ENCODE measurements at regions not wholly inside any gene's neighbourhood (a gene's known extent, or its start where the extent isn't known, plus 50 kb on each side); places are given as distances from the start of the nearest gene placed in this dataset.
A peak's percentile ranks its signal among the peaks of the same experiment; 100 is the strongest.

DNA sequence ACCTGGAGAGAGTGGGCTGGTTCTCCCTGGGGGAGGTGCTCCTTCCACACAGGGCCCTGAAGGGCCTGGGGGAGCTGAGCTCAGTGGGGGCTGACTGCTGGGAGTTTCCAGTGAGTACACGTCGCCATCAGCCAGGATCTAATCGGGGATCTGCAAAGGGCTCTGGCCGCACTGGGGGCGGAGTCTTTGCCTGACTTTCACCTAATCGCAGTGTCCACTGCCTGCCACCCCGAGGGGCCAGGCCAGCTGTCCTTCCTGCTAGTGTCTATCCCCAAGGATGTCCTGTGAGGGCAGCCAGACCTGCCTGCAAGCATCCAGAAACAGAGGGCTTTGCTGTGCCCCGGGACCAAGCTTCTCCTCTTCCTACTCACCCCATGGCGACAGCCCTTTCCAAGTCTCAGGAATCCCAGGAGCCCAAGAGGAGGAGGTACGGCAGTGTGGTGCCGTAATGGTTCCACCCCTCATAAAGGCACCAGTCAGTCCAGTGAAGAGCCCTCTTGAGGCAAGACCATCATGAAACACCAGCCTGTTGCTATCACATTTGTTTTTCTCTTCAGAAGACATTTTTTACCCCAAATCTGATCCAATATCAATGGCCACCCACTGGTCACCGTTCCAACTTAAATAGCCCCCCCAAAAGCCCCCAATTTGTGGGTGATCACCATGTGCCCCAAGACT, 243.1 kb upstream of the ECI2 start (continued):
- TF ChIP-seq MEF2A (IDR thresholded peaks at IDR 0.05; ENCODE audit: control insufficient read depth, low read depth, low read length), result no peak
- TF ChIP-seq, protein P1, sequence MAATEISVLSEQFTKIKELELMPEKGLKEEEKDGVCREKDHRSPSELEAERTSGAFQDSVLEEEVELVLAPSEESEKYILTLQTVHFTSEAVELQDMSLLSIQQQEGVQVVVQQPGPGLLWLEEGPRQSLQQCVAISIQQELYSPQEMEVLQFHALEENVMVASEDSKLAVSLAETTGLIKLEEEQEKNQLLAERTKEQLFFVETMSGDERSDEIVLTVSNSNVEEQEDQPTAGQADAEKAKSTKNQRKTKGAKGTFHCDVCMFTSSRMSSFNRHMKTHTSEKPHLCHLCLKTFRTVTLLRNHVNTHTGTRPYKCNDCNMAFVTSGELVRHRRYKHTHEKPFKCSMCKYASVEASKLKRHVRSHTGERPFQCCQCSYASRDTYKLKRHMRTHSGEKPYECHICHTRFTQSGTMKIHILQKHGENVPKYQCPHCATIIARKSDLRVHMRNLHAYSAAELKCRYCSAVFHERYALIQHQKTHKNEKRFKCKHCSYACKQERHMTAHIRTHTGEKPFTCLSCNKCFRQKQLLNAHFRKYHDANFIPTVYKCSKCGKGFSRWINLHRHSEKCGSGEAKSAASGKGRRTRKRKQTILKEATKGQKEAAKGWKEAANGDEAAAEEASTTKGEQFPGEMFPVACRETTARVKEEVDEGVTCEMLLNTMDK (IDR thresholded peaks at IDR 0.05; ENCODE audit: borderline replicate concordance, insufficient read depth, low read depth, low read length, poor library complexity, severe bottlenecking), result no peak
- peak; percentile 41; the same call in 1 of the 2 replicates for TF ChIP-seq MEF2D (tag; conservative IDR thresholded peaks at IDR 0.05; ENCODE audit: low read depth)
- TF ChIP-seq TGIF2 (CRISPR knock-in tag; IDR thresholded peaks at IDR 0.05), result no peak
- TF ChIP-seq, protein P2, sequence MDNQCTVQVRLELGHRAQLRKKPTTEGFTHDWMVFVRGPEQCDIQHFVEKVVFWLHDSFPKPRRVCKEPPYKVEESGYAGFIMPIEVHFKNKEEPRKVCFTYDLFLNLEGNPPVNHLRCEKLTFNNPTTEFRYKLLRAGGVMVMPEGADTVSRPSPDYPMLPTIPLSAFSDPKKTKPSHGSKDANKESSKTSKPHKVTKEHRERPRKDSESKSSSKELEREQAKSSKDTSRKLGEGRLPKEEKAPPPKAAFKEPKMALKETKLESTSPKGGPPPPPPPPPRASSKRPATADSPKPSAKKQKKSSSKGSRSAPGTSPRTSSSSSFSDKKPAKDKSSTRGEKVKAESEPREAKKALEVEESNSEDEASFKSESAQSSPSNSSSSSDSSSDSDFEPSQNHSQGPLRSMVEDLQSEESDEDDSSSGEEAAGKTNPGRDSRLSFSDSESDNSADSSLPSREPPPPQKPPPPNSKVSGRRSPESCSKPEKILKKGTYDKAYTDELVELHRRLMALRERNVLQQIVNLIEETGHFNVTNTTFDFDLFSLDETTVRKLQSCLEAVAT (IDR thresholded peaks at IDR 0.05), result peak in 1 of 2 experiments; percentile 71; a peak in 1 of 4 replicates
- no peak for TF ChIP-seq ZNF57 (CRISPR knock-in tag; IDR thresholded peaks at IDR 0.05)
- TF ChIP-seq TEAD4 (IDR thresholded peaks at IDR 0.05; ENCODE audit: low read length), result peak; percentile 76
- TF ChIP-seq TEAD4 (CRISPR knock-in tag; IDR thresholded peaks at IDR 0.05; ENCODE audit: borderline replicate concordance), result no peak
- peak; percentile 87 for TF ChIP-seq ZBTB17 (CRISPR knock-in tag; IDR thresholded peaks at IDR 0.05)
- TF ChIP-seq HDAC1 (IDR thresholded peaks at IDR 0.05), result no peak
- TF ChIP-seq NR2F6 (CRISPR knock-in tag; IDR thresholded peaks at IDR 0.05), result no peak
- peak; percentile 65; the same call in 1 of the 2 replicates for TF ChIP-seq SOX6 (IDR thresholded peaks at IDR 0.05)
- TF ChIP-seq NUFIP1 (IDR thresholded peaks at IDR 0.05; ENCODE audit: partially characterized antibody), result no peak
- TF ChIP-seq ELF2 (CRISPR knock-in tag; IDR thresholded peaks at IDR 0.05), result peak; percentile 69
- TF ChIP-seq PML (IDR thresholded peaks at IDR 0.05; ENCODE audit: low read length), result peak; percentile 47; the same call in 1 of the 2 replicates
- TF ChIP-seq ELF1 (tag; IDR thresholded peaks at IDR 0.05), result no peak
- TF ChIP-seq, protein P3, sequence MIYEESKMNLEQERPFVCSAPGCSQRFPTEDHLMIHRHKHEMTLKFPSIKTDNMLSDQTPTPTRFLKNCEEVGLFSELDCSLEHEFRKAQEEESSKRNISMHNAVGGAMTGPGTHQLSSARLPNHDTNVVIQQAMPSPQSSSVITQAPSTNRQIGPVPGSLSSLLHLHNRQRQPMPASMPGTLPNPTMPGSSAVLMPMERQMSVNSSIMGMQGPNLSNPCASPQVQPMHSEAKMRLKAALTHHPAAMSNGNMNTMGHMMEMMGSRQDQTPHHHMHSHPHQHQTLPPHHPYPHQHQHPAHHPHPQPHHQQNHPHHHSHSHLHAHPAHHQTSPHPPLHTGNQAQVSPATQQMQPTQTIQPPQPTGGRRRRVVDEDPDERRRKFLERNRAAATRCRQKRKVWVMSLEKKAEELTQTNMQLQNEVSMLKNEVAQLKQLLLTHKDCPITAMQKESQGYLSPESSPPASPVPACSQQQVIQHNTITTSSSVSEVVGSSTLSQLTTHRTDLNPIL (CRISPR knock-in tag; IDR thresholded peaks at IDR 0.05), result no peak
- peak in 1 of 2 experiments; percentile 42; a peak in 1 of 4 replicates for TF ChIP-seq TRIM24 (IDR thresholded peaks at IDR 0.05)
- TF ChIP-seq, protein P4, sequence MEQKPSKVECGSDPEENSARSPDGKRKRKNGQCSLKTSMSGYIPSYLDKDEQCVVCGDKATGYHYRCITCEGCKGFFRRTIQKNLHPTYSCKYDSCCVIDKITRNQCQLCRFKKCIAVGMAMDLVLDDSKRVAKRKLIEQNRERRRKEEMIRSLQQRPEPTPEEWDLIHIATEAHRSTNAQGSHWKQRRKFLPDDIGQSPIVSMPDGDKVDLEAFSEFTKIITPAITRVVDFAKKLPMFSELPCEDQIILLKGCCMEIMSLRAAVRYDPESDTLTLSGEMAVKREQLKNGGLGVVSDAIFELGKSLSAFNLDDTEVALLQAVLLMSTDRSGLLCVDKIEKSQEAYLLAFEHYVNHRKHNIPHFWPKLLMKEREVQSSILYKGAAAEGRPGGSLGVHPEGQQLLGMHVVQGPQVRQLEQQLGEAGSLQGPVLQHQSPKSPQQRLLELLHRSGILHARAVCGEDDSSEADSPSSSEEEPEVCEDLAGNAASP (IDR thresholded peaks at IDR 0.05), result no peak
- TF ChIP-seq TCF3 (CRISPR knock-in tag; IDR thresholded peaks at IDR 0.05), result peak; percentile 81
- TF ChIP-seq KLF13 (tag; IDR thresholded peaks at IDR 0.05; ENCODE audit: borderline replicate concordance, low read depth), result peak; percentile 30; the same call in 1 of the 2 replicates
- TF ChIP-seq, protein P5, sequence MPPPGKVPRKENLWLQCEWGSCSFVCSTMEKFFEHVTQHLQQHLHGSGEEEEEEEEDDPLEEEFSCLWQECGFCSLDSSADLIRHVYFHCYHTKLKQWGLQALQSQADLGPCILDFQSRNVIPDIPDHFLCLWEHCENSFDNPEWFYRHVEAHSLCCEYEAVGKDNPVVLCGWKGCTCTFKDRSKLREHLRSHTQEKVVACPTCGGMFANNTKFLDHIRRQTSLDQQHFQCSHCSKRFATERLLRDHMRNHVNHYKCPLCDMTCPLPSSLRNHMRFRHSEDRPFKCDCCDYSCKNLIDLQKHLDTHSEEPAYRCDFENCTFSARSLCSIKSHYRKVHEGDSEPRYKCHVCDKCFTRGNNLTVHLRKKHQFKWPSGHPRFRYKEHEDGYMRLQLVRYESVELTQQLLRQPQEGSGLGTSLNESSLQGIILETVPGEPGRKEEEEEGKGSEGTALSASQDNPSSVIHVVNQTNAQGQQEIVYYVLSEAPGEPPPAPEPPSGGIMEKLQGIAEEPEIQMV (tag; conservative IDR thresholded peaks at IDR 0.05; ENCODE audit: low read depth), result no peak

Measured in K562 (cell line).